Kidney (tissue), 13 donors: ENCODE measurements at regions not wholly inside any gene's neighbourhood (a gene's known extent, or its start where the extent isn't known, plus 50 kb on each side); places are given as distances from the start of the nearest gene placed in this dataset.

Experiments used
- DNase-seq, 5 donors: peaks; one replicate each; pipeline ENCODE4 v3.0.0-alpha.2; 2013 to 2020
- FAIRE-seq: peaks from 2 replicates; lab custom pipeline; 2012; peaks lifted over from hg19 to GRCh38; lab: Jason Lieb, UNC
- H3K27ac ChIP-seq, 2 donors: one replicate each; pipeline ENCODE4 v1.7.0; 2013; ENCODE audit warnings: low read depth in 2 of 2, low read length in 2 of 2, inconsistent platforms in 1 of 2
- H3K27me3 ChIP-seq: one replicate; pipeline ENCODE4 v1.7.1; 2013; ENCODE audit warnings: low read length, inconsistent platforms; ENCODE audit not compliant: control insufficient read depth, insufficient read depth
- H3K36me3 ChIP-seq, 3 donors: one replicate each; pipeline versions ENCODE4 v1.7.0 to v1.7.1; 2013; ENCODE audit warnings: low read length in 3 of 3, control low read depth in 1 of 3, inconsistent platforms in 1 of 3; ENCODE audit not compliant: insufficient read depth in 3 of 3, control insufficient read depth in 2 of 3
- H3K4me1 ChIP-seq, 3 donors: one replicate each; pipeline versions ENCODE4 v1.7.0 to v1.7.1; 2013; ENCODE audit warnings: low read length in 3 of 3, inconsistent platforms in 1 of 3, low read depth in 1 of 3; ENCODE audit not compliant: control insufficient read depth in 2 of 3, insufficient read depth in 2 of 3
- H3K4me3 ChIP-seq, 3 donors: one replicate each; pipeline versions ENCODE4 v1.7.0 to v1.8.1; 2013; ENCODE audit warnings: low read length in 3 of 3, control low read depth in 1 of 3, inconsistent platforms in 1 of 3
- H3K9ac ChIP-seq, 3 donors: one replicate each; pipeline versions ENCODE4 v1.7.0 to v1.7.1; 2013; ENCODE audit warnings: low read length in 3 of 3, control low read depth in 1 of 3, inconsistent platforms in 1 of 3
- H3K9me3 ChIP-seq, 3 donors: one replicate each; pipeline versions ENCODE4 v1.7.0 to v1.7.1; 2013; ENCODE audit warnings: low read length in 3 of 3, control low read depth in 1 of 3, inconsistent platforms in 1 of 3; ENCODE audit not compliant: control insufficient read depth in 2 of 3, insufficient read depth in 1 of 3
- intact Hi-C: fragments of 100-400 bp; cut with DNase I; formaldehyde crosslinking; loops from one replicate; pipeline ENCODE4 v1.11.1; 2022
- TF ChIP-seq, protein P1 (sequence below): IDR thresholded peaks from 3 replicates; pipeline ENCODE4 v1.5.1; 2012; ENCODE audit warnings: mild to moderate bottlenecking, moderate library complexity, borderline replicate concordance; ENCODE audit not compliant: insufficient read depth; ENCODE audit errors: extremely low read depth
- donor health status: control.
- donor health status: control.
- donor health status: control.
- donor health status: control.
- donor health status: control.
- donor health status: DM: yes; HTN: yes; CAD: no.
- donor health status: Normal renal cell carcinoma (clear cell type).

DNA sequence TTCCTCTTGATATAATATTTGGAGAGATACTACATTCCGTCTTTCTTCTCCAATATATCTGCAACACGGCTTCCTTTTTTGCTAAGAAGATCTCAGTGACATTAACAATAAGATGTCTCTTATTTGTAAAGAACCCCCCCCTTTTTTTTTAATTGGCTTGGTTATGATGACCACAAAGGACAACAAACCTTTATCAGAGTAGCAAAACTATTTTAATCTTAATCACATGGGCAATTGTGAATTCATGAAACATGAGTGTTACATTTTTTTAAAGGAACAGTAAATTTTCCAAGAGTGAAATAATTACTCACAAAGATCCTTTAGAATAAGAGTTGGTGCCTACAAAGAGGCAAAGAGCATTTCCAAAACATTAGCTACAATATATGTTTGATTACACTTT, 554.1 kb downstream of the MAT2B start:
- Histone ChIP-seq H3K9ac (no peak overlapping the region), H3K27ac (no peak overlapping the region), H3K27me3 (no peaks in the 10 kb centered on the region), H3K4me3 (no peak overlapping the region), H3K9me3 (no peaks in the 10 kb centered on the region), H3K36me3 (no peaks in the 10 kb centered on the region), H3K4me1 (no peaks in the 10 kb centered on the region)
- TF ChIP-seq, protein P1, sequence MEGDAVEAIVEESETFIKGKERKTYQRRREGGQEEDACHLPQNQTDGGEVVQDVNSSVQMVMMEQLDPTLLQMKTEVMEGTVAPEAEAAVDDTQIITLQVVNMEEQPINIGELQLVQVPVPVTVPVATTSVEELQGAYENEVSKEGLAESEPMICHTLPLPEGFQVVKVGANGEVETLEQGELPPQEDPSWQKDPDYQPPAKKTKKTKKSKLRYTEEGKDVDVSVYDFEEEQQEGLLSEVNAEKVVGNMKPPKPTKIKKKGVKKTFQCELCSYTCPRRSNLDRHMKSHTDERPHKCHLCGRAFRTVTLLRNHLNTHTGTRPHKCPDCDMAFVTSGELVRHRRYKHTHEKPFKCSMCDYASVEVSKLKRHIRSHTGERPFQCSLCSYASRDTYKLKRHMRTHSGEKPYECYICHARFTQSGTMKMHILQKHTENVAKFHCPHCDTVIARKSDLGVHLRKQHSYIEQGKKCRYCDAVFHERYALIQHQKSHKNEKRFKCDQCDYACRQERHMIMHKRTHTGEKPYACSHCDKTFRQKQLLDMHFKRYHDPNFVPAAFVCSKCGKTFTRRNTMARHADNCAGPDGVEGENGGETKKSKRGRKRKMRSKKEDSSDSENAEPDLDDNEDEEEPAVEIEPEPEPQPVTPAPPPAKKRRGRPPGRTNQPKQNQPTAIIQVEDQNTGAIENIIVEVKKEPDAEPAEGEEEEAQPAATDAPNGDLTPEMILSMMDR, result no peak
- FAIRE-seq (no peak), DNase-seq (no peak)
- intact Hi-C loops, result no loop called here

DNA sequence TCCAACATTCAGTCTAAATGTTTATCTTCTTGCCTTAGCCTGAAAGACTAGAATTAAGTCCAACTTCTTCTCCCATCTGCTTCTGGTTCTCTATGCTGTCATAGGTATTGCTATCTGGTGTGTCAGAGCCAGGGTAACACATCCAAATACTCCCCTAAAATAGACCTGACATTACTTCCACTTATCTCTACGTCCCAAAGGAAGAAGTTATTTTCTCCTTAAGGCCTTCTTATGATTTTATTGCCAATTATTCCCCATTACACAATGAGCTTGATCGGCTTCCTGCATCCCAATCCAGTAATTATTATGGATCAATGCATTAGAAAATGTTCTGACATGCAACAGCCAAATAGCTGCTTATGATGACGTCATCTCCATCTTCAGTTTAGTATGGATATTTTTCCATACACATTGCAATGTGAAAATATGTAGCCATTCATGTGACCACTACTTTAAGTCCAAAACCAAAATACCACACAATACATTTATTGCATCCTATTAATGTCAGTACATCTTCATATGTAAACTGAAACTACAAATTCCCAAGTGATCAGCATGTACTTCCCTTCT, 555.5 kb downstream of the MAT2B start:
- TF ChIP-seq, protein P1, result no peak
- H3K9me3 ChIP-seq, result no peaks in the 10 kb centered on the region
- H3K27me3 ChIP-seq, result no peaks in the 10 kb centered on the region
- no peak for FAIRE-seq
- no peak overlapping the region for H3K9ac ChIP-seq
- DNase-seq, result no peak
- intact Hi-C loops, result no loop called here
- no peaks in the 10 kb centered on the region for H3K36me3 ChIP-seq
- no peaks in the 10 kb centered on the region for H3K4me1 ChIP-seq
- no peak overlapping the region for H3K4me3 ChIP-seq
- no peak overlapping the region for H3K27ac ChIP-seq

- H3K4me3 ChIP-seq, result no peak overlapping the region
- no peak for DNase-seq
- no peak overlapping the region for H3K9ac ChIP-seq
- TF ChIP-seq, protein P1, result no peak
- no peaks in the 10 kb centered on the region for H3K9me3 ChIP-seq
- no peaks in the 10 kb centered on the region for H3K4me1 ChIP-seq
- no peaks in the 10 kb centered on the region for H3K27me3 ChIP-seq
- intact Hi-C loops, result no loop called here
- no peak for FAIRE-seq
- no peak overlapping the region for H3K27ac ChIP-seq
- no peaks in the 10 kb centered on the region for H3K36me3 ChIP-seq
Measured at GRCh38 chr5:164062304-164062703, 556.9 kb downstream of the MAT2B start.

GRCh38 chr5:164065266-164065665, 559.8 kb downstream of the MAT2B start:
- H3K4me3 ChIP-seq, result no peak overlapping the region
- no peaks in the 10 kb centered on the region for H3K4me1 ChIP-seq
- no peaks in the 10 kb centered on the region for H3K9me3 ChIP-seq
- DNase-seq, result no peak
- H3K36me3 ChIP-seq, result no peaks in the 10 kb centered on the region
- intact Hi-C loops, result no loop called here
- no peak for FAIRE-seq
- TF ChIP-seq, protein P1, result no peak
- H3K27me3 ChIP-seq, result no peaks in the 10 kb centered on the region
- no peak overlapping the region for H3K9ac ChIP-seq
- no peak overlapping the region for H3K27ac ChIP-seq
